Amniotic epithelial cell (primary cell): ENCODE measurements at regions not wholly inside any gene's neighbourhood (a gene's known extent, or its start where the extent isn't known, plus 50 kb on each side); places are given as distances from the start of the nearest gene placed in this dataset.

ENCODE experiments used
- DNase-seq: peaks from one replicate; pipeline ENCODE4 v3.0.0-alpha.2; 2010; ENCODE audit warnings: low read depth

GRCh38 chr6:147859071-147859470 lies 350.6 kb downstream of the SAMD5 start:
- no peak for DNase-seq

DNA sequence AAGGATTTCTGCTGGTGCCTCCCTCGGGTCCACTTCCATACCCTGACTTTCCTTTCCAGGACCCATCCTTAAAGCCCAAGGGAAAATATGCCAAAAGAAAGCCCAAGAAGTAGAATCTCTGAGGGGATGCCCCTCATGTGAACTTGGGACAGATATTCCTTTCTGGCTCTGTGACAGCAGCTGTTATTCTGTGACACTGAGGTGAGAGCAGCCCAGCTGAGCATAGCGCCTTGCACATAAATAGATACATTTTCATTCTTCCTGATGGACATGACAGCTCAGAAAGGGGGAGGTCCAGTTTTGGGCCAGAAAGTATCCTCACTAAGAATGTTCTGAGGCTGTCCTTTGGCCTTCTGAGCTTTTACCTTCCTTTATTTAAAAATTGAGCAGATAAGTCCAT lies 353.2 kb downstream of the SAMD5 start:
- no peak for DNase-seq

DNA sequence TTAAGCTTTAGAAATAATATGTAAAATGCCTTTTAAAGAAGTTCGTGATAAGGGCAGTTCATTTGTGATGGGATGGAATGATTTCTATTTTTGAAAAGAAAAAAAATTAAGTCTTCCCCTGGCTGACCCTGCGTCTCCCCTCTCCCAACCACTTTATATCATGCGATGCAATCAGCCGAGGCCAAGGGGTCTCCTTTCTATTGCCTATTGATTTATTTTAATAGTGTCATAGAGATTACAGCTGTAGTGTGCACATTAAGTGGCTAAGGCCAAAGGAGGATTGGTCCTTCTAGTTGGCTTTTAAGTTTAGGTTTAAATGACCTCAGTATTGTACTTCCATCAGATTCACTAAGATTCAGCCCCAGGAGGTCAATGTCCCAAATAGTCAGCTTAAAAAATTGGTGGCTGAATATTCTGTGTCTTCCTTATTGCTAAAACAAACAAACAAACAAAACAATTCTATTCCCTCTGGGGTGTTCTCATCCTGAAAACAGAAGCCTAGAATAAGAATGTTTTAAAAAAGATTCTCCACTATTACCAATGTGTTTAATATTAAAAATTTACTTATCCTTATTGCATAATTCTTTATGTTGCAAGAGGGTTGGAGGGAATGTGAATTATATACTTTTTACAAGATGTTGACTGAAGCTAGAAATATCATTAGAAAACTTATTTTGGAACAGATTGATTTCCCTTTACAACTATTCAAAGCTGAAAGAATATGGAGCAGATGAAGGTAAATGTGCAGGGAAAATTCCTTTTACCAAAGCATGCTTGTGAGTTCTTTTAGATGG lies 359.1 kb downstream of the SAMD5 start:
- DNase-seq = no peak

GRCh38 chr6:147868427-147869190 lies 360.1 kb downstream of the SAMD5 start:
- peak; percentile 3 for DNase-seq

DNA sequence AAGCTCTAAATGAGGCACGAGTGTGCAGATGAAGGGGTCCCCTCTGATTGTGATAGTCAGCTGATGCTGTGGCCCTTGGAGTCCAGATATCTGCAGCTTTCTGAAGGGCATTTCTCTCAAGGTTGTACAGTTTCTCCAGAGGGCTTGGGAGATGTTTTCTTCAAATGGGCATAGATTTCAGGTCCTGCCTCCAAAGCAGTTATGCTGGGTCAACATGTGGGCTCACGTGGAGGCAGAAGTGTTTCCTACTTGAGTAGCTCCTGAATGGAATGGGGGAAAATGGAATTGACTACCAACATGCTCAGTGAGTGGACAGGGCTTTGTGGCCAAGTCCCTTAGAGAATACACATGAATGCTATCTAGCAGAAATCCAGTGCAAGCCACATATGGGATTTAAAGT lies 360.7 kb downstream of the SAMD5 start:
- no peak for DNase-seq

- no peak for DNase-seq
These were observed 361.4 kb downstream of the SAMD5 start for GRCh38 chr6:147869869-147870268.

DNA sequence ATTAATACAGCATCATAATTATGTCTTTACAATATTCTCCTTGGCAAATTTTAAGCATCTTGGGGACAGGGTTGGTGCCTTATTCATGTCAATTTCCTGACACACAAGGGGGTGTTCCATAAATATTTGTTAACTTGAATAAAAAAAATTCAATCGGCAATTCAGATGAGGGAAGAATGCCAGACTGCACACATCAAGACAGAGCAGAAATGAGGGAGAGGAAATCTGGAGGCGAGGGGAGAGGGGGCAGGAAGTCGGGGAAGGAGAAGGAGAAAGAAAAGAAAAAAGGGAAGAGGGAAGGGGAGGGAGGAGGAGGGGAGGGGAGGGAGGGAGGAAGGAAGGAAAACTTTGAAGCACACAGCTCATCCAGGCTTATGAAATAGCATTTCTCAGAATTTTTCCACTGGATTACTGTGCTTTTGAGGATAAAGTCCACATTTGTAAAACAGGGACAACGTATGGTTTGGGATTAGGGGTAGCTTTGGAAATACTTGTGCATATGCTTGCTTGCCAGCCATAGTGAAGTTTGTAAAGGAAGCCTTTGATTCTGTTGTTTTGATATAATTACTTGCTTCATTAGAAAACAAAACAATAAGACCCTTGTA lies 362.1 kb downstream of the SAMD5 start:
- DNase-seq = no peak

GRCh38 chr6:147872002-147872401 lies 363.5 kb downstream of the SAMD5 start:
- DNase-seq = no peak

GRCh38 chr6:147873816-147874215 lies 365.3 kb downstream of the SAMD5 start:
- no peak for DNase-seq

DNA sequence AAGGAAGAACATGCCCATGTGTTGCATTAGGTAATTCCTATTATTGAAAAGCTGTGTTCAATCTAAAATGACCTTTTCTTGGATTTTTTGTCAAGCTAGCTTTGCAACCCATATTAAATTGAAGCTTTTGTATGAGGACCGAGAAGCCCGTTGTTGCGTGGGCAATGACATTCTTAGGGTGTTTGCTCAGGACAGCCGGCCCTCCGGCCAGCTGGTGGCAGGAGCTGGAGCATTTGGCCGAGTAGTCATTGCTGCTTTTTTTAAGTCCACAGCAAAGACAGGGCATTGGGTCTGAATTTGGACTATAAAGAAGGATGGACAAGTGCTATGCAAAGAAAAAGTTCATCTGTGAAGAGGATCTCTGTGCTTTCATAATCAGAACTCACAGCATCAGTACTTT lies 365.8 kb downstream of the SAMD5 start:
- no peak for DNase-seq

DNA sequence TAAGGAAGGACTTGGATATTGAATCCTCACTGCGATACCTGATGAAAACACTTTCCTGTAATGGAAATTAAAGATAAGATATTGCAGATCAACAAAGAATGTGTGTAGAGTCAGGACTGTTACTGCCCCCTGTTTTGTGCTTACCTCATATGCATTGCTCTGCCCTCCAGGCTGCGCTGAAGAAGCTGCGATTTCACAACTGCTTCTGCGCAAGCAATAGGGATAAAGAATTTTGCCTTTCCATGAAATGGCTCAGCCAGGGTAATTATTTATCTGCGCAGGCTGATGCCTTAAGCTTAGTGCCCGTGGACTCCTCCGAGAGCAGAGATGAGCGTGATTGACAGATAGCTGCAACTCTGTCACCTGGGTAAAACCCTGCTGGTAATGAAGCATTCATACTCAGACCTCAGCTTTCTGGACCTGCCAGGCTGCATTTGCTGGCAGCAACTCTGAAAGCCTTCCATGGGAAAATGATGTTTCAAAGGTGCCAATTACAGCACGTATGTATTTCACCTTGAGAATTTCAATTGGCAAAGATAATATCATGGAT lies 370.6 kb downstream of the SAMD5 start:
- DNase-seq = peak; percentile 66

DNA sequence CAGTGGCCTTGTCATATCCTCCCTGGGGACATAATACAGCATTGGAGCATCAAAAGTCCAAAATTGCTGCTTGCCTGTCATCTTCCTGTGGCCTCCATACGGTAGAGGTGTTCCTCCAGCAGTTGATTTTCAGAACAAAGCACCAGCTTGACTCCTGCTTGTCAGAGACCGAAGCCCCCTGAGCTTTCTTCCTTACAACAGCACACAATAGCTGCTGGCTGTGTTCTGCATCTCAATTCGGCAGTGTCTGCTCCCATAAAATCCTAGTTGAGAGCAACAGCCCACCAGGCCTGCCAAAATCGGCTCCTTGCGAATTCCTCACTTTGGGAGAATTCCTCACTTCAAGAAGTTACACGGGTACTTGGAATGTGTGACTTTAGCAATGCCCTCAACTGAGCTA lies 372.9 kb downstream of the SAMD5 start:
- DNase-seq = no peak

- DNase-seq = no peak
These were observed 379.9 kb downstream of the SAMD5 start for GRCh38 chr6:147888374-147888773.

- DNase-seq = no peak
These were observed 383.2 kb downstream of the SAMD5 start for GRCh38 chr6:147891671-147892070.

DNA sequence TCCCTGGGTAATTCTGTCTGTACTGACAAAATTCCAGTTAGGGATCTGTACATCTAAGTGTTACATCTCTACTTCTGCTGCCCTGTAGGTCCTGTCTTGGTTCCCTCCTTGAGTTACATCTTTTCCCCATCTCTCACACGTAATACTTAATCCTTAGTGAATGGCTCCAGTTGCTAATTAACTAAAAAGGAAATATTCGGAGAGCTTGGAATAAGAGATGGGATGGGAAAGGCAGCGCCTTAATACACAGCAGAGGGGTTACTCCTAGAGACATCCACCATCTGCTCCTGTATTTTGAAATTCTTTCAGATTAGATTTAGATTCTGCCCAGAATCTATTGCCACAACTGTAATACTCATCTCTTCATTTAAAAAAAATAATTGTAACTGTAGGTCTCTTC lies 384.0 kb downstream of the SAMD5 start:
- DNase-seq = no peak

DNA sequence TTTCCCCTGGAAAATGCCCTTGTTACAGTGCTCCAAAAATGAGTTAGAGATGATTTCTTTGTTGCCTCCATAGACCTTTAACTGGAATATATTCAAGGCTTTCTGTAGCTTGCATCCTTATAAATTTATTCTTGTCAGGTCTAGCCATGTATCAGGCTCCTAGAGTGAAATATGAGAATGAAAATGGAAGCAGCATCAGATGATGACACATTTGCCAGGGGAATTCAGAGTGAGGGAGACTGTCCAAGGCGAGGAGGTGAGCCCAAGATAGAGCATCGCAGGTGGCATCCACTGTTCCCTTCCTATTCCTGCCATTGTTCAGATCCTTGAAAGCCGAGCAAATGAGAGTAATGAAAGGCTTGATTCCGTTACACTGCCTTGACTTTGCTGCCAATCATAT lies 386.8 kb downstream of the SAMD5 start:
- no peak for DNase-seq

GRCh38 chr6:147900247-147900830 lies 391.8 kb downstream of the SAMD5 start:
- DNase-seq = peak; percentile 35

DNA sequence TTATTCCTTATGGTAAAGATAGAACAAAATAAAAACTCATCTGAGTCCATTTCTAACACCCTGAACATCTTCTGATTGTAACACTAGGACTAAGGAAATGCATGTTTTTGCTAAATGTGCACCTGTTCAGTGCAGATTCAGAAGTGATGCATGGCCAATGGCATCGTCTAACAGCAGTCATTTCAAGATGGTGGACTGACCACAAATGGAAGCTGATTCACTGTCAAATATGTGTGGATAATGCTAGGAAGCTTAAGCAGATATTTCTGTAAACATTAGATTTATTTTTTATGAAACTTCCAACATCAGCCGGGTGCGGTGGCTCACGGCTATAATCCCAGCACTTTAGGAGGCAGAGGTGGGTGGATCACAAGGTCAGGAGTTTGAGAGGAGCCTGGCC lies 394.8 kb downstream of the SAMD5 start:
- peak; percentile 15 for DNase-seq

DNA sequence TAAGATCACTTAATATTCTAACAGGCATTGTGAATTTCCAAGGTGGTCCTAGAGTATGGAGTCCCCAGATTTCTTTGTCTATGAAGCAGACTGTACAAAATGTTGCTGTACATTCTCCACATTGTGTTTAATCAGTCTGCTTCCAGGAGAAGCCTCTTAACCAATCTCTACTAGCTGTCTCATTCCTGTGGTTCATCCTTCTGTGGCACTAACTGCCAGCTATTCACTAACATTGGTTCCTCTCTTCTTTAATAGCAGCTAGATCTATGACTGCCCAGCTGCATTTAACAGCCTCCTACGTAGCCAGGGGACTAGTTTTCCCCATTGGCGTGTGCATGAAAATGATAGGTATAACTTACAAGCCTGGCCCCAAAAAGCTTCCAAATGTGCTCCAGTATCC lies 395.4 kb downstream of the SAMD5 start:
- no peak for DNase-seq

GRCh38 chr6:147904416-147904815 lies 395.9 kb downstream of the SAMD5 start:
- DNase-seq = no peak

- no peak for DNase-seq
These were observed 397.2 kb downstream of the SAMD5 start for GRCh38 chr6:147905711-147906110.

DNA sequence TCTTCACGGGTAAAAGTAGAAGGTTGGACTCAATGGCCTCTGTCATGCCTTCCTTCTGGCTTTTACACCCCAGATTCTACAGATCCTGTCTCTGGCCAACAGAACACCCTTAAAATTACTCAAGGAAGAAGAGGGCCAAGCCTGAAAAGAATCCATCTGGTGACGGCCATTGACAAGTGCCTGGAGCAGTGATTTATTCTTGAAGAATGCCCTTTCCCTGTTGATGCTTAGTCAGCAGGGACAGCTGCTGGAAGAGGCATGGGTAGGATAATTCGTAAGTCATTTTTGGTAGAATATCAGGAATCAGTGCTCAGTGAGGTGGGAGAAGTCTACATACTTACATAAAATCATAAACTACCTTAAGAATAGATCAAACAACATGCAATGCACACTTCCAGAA lies 397.9 kb downstream of the SAMD5 start:
- no peak for DNase-seq
